Vagina (tissue), 2 donors: ENCODE measurements at regions not wholly inside any gene's neighbourhood (a gene's known extent, or its start where the extent isn't known, plus 50 kb on each side); places are given as distances from the start of the nearest gene placed in this dataset.

Source experiments
- POLR2A ChIP-seq, 2 donors: fragments of 450-650 bp; IDR thresholded peaks; one replicate each; pipeline ENCODE4 v1.6.1; 2017; ENCODE audit warnings: antibody characterized with exemption in 2 of 2, mild to moderate bottlenecking in 2 of 2, moderate library complexity in 2 of 2
- POLR2AphosphoS5 ChIP-seq, 2 donors: sonication (generic); formaldehyde crosslinking; IDR thresholded peaks; one replicate each; pipeline ENCODE4 v1.9.0; 2017; ENCODE audit warnings: antibody characterized with exemption in 2 of 2, mild to moderate bottlenecking in 2 of 2, low read depth in 1 of 2; ENCODE audit not compliant: insufficient read depth in 1 of 2
- TF ChIP-seq, protein P1 (sequence below), 3 experiments: fragments of 450-650 bp in 2 of 3; fragments of 200-600 bp in 1 of 3; sonication (generic) in 1 of 3; IDR thresholded peaks; one replicate each; pipeline ENCODE4 v1.5.1; 2017 to 2019; ENCODE audit warnings: antibody characterized with exemption in 3 of 3, mild to moderate bottlenecking in 2 of 3, moderate library complexity in 2 of 3

DNA sequence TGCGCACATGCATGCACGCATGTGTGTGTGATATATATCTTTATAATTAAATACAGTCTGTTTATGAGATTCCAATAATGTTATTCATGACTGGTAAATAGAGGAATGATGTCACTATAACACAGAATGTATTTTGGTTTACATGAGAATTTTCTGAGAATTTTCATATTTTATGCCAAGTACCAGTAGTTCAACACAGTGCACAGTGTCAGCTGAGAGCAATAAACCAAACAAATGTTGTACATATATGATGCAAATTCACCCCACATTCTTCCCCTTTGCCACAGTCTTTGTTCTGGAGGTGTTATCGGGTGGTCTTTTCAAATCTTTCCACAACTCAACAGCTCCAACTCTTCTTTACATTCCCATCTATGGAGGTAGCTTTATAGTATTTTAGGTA lies 462.2 kb upstream of the GRM3 start:
- TF ChIP-seq, protein P1, sequence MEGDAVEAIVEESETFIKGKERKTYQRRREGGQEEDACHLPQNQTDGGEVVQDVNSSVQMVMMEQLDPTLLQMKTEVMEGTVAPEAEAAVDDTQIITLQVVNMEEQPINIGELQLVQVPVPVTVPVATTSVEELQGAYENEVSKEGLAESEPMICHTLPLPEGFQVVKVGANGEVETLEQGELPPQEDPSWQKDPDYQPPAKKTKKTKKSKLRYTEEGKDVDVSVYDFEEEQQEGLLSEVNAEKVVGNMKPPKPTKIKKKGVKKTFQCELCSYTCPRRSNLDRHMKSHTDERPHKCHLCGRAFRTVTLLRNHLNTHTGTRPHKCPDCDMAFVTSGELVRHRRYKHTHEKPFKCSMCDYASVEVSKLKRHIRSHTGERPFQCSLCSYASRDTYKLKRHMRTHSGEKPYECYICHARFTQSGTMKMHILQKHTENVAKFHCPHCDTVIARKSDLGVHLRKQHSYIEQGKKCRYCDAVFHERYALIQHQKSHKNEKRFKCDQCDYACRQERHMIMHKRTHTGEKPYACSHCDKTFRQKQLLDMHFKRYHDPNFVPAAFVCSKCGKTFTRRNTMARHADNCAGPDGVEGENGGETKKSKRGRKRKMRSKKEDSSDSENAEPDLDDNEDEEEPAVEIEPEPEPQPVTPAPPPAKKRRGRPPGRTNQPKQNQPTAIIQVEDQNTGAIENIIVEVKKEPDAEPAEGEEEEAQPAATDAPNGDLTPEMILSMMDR (IDR thresholded peaks at IDR 0.05) = no peak
- TF ChIP-seq POLR2A (IDR thresholded peaks at IDR 0.05) = no peak
- no peak for TF ChIP-seq POLR2AphosphoS5 (IDR thresholded peaks at IDR 0.05; ENCODE audit: insufficient read depth in 1 of 2, low read depth in 1 of 2)
